IMR-90 (cell line): ENCODE measurements at regions not wholly inside any gene's neighbourhood (a gene's known extent, or its start where the extent isn't known, plus 50 kb on each side); places are given as distances from the start of the nearest gene placed in this dataset.

Experiments used
- ATAC-seq: fragments of 200-7000 bp; cut with Tn5 transposase; 2 replicates; pipeline ENCODE4 v1.9.1; 2020; ENCODE audit warnings: low read depth, mild to moderate bottlenecking, moderate library complexity
- BruUV-seq: library from RNA; stranded (reverse); fragments of 400-500 nt; replicated peaks from 2 replicates; lab custom pipeline; 2021; lab: Mats Ljungman, UMichigan
- CTCF ChIA-PET: fragments of 300-600 bp; formaldehyde crosslinking; extraction: SDS; loops from one replicate; lab custom pipeline; 2021; ENCODE audit warnings: antibody characterized with exemption; lab: Yijun Ruan, JAX
- POLR2A ChIA-PET: fragments of 300-600 bp; sonication (Branson Sonifier 250); formaldehyde crosslinking; loops from one replicate; lab custom pipeline; 2022; ENCODE audit warnings: antibody characterized with exemption; ENCODE audit not compliant: unreplicated experiment; lab: Charles Lee
- DNase-seq: peaks from one replicate; pipeline ENCODE4 v3.0.0; 2013
- H2AFZ ChIP-seq: replicated peaks from 2 replicates; pipeline ENCODE3; 2013; ENCODE audit warnings: low read length, mild to moderate bottlenecking; ENCODE audit not compliant: poor library complexity
- H2AK5ac ChIP-seq: 2 replicates; pipeline ENCODE4 v1.6.1; 2013; ENCODE audit warnings: low read depth, low read length, inconsistent platforms
- H2AK9ac ChIP-seq: replicated peaks from 2 replicates; pipeline ENCODE3; 2013; ENCODE audit warnings: mild to moderate bottlenecking, low read depth, low read length, moderate library complexity; ENCODE audit not compliant: poor library complexity
- H2BK120ac ChIP-seq: 2 replicates; pipeline ENCODE4 v1.6.1; 2013; ENCODE audit warnings: low read depth, low read length, inconsistent platforms
- H2BK15ac ChIP-seq: 3 replicates; pipeline ENCODE4 v1.6.1; 2013; ENCODE audit warnings: low read depth, low read length, inconsistent platforms
- H2BK20ac ChIP-seq: 2 replicates; pipeline ENCODE4 v1.6.1; 2013; ENCODE audit warnings: low read depth, mild to moderate bottlenecking, inconsistent platforms, low read length, moderate library complexity
- H2BK5ac ChIP-seq: 2 replicates; pipeline ENCODE4 v1.6.1; 2013; ENCODE audit warnings: mild to moderate bottlenecking, low read depth, low read length, inconsistent platforms; ENCODE audit not compliant: poor library complexity, severe bottlenecking
- H3K14ac ChIP-seq: replicated peaks from 2 replicates; pipeline ENCODE4 v1.6.1; 2013; ENCODE audit warnings: low read depth, low read length, inconsistent platforms
- H3K18ac ChIP-seq: 2 replicates; pipeline ENCODE4 v1.6.1; 2013; ENCODE audit warnings: low read depth, low read length, control low read depth
- H3K23ac ChIP-seq: 2 replicates; pipeline ENCODE4 v1.6.1; 2013; ENCODE audit warnings: low read depth, low read length, inconsistent platforms
- H3K27ac ChIP-seq: 2 replicates; pipeline ENCODE4 v1.5.1; 2013; ENCODE audit warnings: mild to moderate bottlenecking, control low read depth, low read length; ENCODE audit not compliant: insufficient read depth
- H3K27me3 ChIP-seq: 2 replicates; pipeline ENCODE4 v1.6.1; 2013; ENCODE audit warnings: low read length; ENCODE audit not compliant: control insufficient read depth, insufficient read depth
- H3K36me3 ChIP-seq: 2 replicates; pipeline ENCODE4 v1.6.1; 2013; ENCODE audit warnings: low read length, mixed read lengths; ENCODE audit not compliant: control insufficient read depth, insufficient read depth
- H3K4ac ChIP-seq: 2 replicates; pipeline ENCODE4 v1.6.1; 2013; ENCODE audit warnings: low read depth, low read length, inconsistent platforms
- H3K4me1 ChIP-seq: 2 replicates; pipeline ENCODE4 v1.6.1; 2013; ENCODE audit warnings: low read length, mixed read lengths; ENCODE audit not compliant: control insufficient read depth, insufficient read depth
- H3K4me2 ChIP-seq: 2 replicates; pipeline ENCODE4 v1.6.1; 2013; ENCODE audit warnings: low read depth, mild to moderate bottlenecking, control low read depth, low read length, moderate library complexity
- H3K4me3 ChIP-seq: 2 replicates; pipeline ENCODE4 v1.5.1; 2013; ENCODE audit warnings: low read depth, mild to moderate bottlenecking, control low read depth, low read length, moderate library complexity; ENCODE audit not compliant: insufficient read depth
- H3K56ac ChIP-seq: 2 replicates; pipeline ENCODE4 v1.6.1; 2013; ENCODE audit warnings: low read length, inconsistent platforms; ENCODE audit not compliant: insufficient read depth; ENCODE audit errors: extremely low read depth
- H3K79me1 ChIP-seq, 2 experiments: 2 replicates each; pipeline ENCODE4 v1.6.1; 2013; ENCODE audit warnings: low read length in 2 of 2, inconsistent platforms in 1 of 2, low read depth in 1 of 2
- H3K9ac ChIP-seq: 2 replicates; pipeline ENCODE4 v1.6.1; 2013; ENCODE audit warnings: low read depth, low read length, control low read depth
- H3K9me1 ChIP-seq: 2 replicates; pipeline ENCODE4 v1.6.1; 2013; ENCODE audit warnings: low read length, inconsistent platforms; ENCODE audit not compliant: insufficient read depth
- H3K9me3 ChIP-seq: 2 replicates; pipeline ENCODE4 v1.6.1; 2013; ENCODE audit warnings: low read length; ENCODE audit not compliant: control insufficient read depth, insufficient read depth
- H4K20me1 ChIP-seq: 2 replicates; pipeline ENCODE4 v1.6.1; 2013; ENCODE audit warnings: low read length, inconsistent platforms; ENCODE audit not compliant: insufficient read depth
- H4K5ac ChIP-seq: 2 replicates; pipeline ENCODE4 v1.6.1; 2013; ENCODE audit warnings: mild to moderate bottlenecking, low read depth, low read length, control low read depth
- H4K8ac ChIP-seq, 2 experiments: 2 replicates each; pipeline ENCODE4 v1.6.1; 2013; ENCODE audit warnings: low read depth in 2 of 2, low read length in 2 of 2, control low read depth in 1 of 2, inconsistent platforms in 1 of 2
- H4K91ac ChIP-seq: 2 replicates; pipeline ENCODE4 v1.6.1; 2013; ENCODE audit warnings: low read depth, low read length, inconsistent platforms; ENCODE audit not compliant: insufficient read depth
- BHLHE40 ChIP-seq: fragments of 150-350 bp; IDR thresholded peaks from 2 replicates; pipeline ENCODE4 v1.6.1; 2016; ENCODE audit warnings: mild to moderate bottlenecking, low read depth, low read length
- CEBPB ChIP-seq: IDR thresholded peaks from 2 replicates; pipeline ENCODE4 v1.6.1; 2012; ENCODE audit warnings: low read depth, low read length, improper control_type of control experiment
- FOS ChIP-seq: fragments of 150-350 bp; IDR thresholded peaks from 2 replicates; pipeline ENCODE4 v1.6.1; 2016; ENCODE audit warnings: low read depth, low read length
- MAZ ChIP-seq: IDR thresholded peaks from 2 replicates; pipeline ENCODE4 v1.6.1; 2012; ENCODE audit warnings: low read depth, mild to moderate bottlenecking, low read length, improper control_type of control experiment, moderate library complexity, borderline replicate concordance
- MXI1 ChIP-seq: IDR thresholded peaks from 2 replicates; pipeline ENCODE4 v1.6.1; 2012; ENCODE audit warnings: low read depth, mild to moderate bottlenecking, low read length, moderate library complexity, borderline replicate concordance
- RFX5 ChIP-seq: IDR thresholded peaks from 2 replicates; pipeline ENCODE4 v1.8.0; 2012; ENCODE audit warnings: low read depth, mild to moderate bottlenecking, low read length, moderate library complexity
- SMC3 ChIP-seq: fragments of 150-350 bp; IDR thresholded peaks from 2 replicates; pipeline ENCODE4 v1.6.1; 2016; ENCODE audit warnings: low read depth, mild to moderate bottlenecking, antibody characterized with exemption, low read length, moderate library complexity
- WGBS, 2 experiments: methylation state at CpG; one replicate each; pipeline versions ENCODE4 v1.1.5 to v1.1.7; 2013; ENCODE audit warnings: missing lambda C conversion rate in 2 of 2; ENCODE audit not compliant: insufficient read length in 1 of 2; ENCODE audit errors: extremely low coverage in 2 of 2; 5-methylcytosine and 5-hydroxymethylcytosine counted together
- dilution Hi-C: fragments of 300-500 bp; cut with HindIII; formaldehyde crosslinking; loops from one replicate; pipeline ENCODE4 v1.14.3; 2018; ENCODE audit warnings: low sequenced_read_pairs; ENCODE audit not compliant: unreplicated experiment
- in situ Hi-C: fragments of 300-500 bp; cut with MboI; formaldehyde crosslinking; loops from 3 replicates; pipeline ENCODE4 v1.14.3; 2019; ENCODE audit warnings: low sequenced_read_pairs, inconsistent platforms, mixed read lengths
- intact Hi-C: fragments of 100-400 bp; cut with micrococcal nuclease; formaldehyde crosslinking; loops from 2 replicates; pipeline ENCODE4 v1.10.0; 2022
- TF ChIP-seq, protein P1 (sequence below): conservative IDR thresholded peaks from 2 replicates; pipeline ENCODE4 v1.5.1; 2012; ENCODE audit warnings: mild to moderate bottlenecking, low read depth, low read length, improper control_type of control experiment
- TF ChIP-seq, protein P2 (sequence below): fragments of 150-350 bp; IDR thresholded peaks from 2 replicates; pipeline ENCODE4 v1.6.1; 2017; ENCODE audit warnings: mild to moderate bottlenecking, antibody characterized with exemption, low read length, low read depth

DNA sequence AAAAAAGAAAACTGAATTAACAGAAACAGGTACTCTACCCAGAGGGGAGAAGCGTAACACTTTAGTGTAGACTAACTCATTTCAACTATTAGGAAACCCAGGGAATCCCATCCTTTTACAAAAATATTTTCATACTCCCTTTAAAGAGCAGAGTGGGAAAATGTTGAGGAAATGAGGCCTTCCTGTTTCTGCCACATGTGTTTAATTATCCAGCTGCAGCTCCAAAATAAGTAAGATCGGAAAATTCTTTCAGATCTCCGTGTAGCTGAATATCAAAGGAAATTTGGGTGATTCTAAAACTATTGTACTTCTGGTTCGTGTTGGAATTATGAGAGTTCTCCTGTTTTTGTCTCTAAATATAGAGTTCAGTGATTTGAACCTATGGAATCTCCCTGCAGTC lies 58.0 kb upstream of the CAV2 start:
- dilution Hi-C loops, result no loop called here

More for the DNA sequence above, 58.0 kb upstream of the CAV2 start:
- peak overlapping the region; percentile 50; the same call in 1 of the 2 replicates for H4K91ac ChIP-seq
- ATAC-seq (no peak), DNase-seq (peak; percentile 46)
- intact Hi-C loops (loop anchor here (5.0 to 10.0 kb wide), 3 partner anchors 53 to 169 kb away; partner anchors contain the start of gene CAV2), in situ Hi-C loops (no loop called here)
- H3K18ac ChIP-seq, result peak overlapping the region; percentile 88; the same call in 1 of the 2 replicates
- peak overlapping the region; percentile 24 to 76 for H4K8ac ChIP-seq
- H4K5ac ChIP-seq, result peak overlapping the region; percentile 93; the same call in 1 of the 2 replicates
- peak overlapping the region; percentile 8; the same call in 1 of the 2 replicates for H3K14ac ChIP-seq
- no peak overlapping the region for H2AFZ ChIP-seq
- TF ChIP-seq MAZ (no peak), MXI1 (no peak), FOS (no peak), BHLHE40 (no peak), RFX5 (no peak), SMC3 (no peak), CEBPB (no peak)
- TF ChIP-seq, protein P1, sequence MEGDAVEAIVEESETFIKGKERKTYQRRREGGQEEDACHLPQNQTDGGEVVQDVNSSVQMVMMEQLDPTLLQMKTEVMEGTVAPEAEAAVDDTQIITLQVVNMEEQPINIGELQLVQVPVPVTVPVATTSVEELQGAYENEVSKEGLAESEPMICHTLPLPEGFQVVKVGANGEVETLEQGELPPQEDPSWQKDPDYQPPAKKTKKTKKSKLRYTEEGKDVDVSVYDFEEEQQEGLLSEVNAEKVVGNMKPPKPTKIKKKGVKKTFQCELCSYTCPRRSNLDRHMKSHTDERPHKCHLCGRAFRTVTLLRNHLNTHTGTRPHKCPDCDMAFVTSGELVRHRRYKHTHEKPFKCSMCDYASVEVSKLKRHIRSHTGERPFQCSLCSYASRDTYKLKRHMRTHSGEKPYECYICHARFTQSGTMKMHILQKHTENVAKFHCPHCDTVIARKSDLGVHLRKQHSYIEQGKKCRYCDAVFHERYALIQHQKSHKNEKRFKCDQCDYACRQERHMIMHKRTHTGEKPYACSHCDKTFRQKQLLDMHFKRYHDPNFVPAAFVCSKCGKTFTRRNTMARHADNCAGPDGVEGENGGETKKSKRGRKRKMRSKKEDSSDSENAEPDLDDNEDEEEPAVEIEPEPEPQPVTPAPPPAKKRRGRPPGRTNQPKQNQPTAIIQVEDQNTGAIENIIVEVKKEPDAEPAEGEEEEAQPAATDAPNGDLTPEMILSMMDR, result no peak
- TF ChIP-seq, protein P2, sequence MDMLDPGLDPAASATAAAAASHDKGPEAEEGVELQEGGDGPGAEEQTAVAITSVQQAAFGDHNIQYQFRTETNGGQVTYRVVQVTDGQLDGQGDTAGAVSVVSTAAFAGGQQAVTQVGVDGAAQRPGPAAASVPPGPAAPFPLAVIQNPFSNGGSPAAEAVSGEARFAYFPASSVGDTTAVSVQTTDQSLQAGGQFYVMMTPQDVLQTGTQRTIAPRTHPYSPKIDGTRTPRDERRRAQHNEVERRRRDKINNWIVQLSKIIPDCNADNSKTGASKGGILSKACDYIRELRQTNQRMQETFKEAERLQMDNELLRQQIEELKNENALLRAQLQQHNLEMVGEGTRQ, result no peak
- H3K9ac ChIP-seq, result no peak overlapping the region
- H3K36me3 ChIP-seq, result no peaks in the 10 kb centered on the region
- H3K27ac ChIP-seq, result peak overlapping the region; percentile 10; the same call in 1 of the 2 replicates
- no peak overlapping the region; the same call in 2 of the 3 replicates for H2BK15ac ChIP-seq
- H3K9me3 ChIP-seq, result no peaks in the 10 kb centered on the region
- WGBS, 2 experiments, result no CpG with 5 or more reads among the region's 4 CpGs
- H3K4ac ChIP-seq, result peak overlapping the region; percentile 42; the same call in 1 of the 2 replicates
- H2AK5ac ChIP-seq, result no peak overlapping the region
- H3K9me1 ChIP-seq, result 0 out of 2 replicates have a peak, but pooled peaks cover 3% of the 10 kb centered on the region
- no peaks in the 10 kb centered on the region for H3K27me3 ChIP-seq
- peak overlapping the region; percentile 21; the same call in 1 of the 2 replicates for H3K23ac ChIP-seq
- no peak overlapping the region for H3K4me2 ChIP-seq
- H3K79me1 ChIP-seq, result peaks cover 3 to 12% of the 10 kb centered on the region in 2 experiments; a peak in 3 of 4 replicates
- POLR2A ChIA-PET, result interaction anchor here (0.6 kb wide), 1 partner anchor 83 kb away, joined by 5 read pairs; no protein-coding TSS in a partner anchor
- BruUV-seq, result no TSS peak
- CTCF ChIA-PET, result no interaction called here
- peaks cover 9% of the 10 kb centered on the region; the same call in 1 of the 2 replicates for H3K4me1 ChIP-seq
- H2BK120ac ChIP-seq, result peak overlapping the region; percentile 73
- peak overlapping the region; percentile 30 for H2BK20ac ChIP-seq
- 0 out of 2 replicates have a peak overlapping the region, but pooled peaks have one; percentile 29 for H3K56ac ChIP-seq
- no peak overlapping the region for H2AK9ac ChIP-seq
- H4K20me1 ChIP-seq, result no peaks in the 10 kb centered on the region
- no peak overlapping the region for H3K4me3 ChIP-seq
- H2BK5ac ChIP-seq, result peak overlapping the region; percentile 100
